NB4 (cell line): ENCODE measurements at regions not wholly inside any gene's neighbourhood (a gene's known extent, or its start where the extent isn't known, plus 50 kb on each side); places are given as distances from the start of the nearest gene placed in this dataset.

Experiments
- MYC ChIP-seq: IDR thresholded peaks from 2 replicates; pipeline ENCODE4 v1.6.1; 2011; ENCODE audit warnings: low read depth, low read length
- TF ChIP-seq, protein P1 (sequence below): IDR thresholded peaks from one replicate; pipeline ENCODE4 v1.5.1; 2012; ENCODE audit warnings: low read depth, low read length
- TF ChIP-seq, protein P2 (sequence below): IDR thresholded peaks from 2 replicates; pipeline ENCODE4 v1.6.1; 2011; ENCODE audit warnings: low read depth, low read length

DNA sequence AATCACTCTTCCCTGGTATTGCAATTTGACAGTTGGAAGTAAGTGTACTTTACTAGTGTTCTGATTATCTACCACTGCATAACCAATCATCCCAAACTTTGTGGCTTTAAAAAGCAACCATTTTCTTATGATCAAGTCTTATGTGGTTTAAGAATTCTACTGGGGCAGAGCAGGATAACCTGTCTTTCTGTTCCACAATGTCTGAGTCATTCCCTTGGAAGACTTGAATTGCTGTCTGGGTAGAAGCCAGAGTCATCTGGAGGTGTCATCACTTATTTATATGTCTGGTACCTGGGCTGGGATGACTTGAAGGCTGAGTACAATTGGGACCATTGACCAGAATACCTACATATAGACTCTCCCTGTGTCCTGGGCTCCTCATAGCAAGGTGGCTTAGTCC, 644.3 kb downstream of the HDGFL1 start:
- TF ChIP-seq, protein P1, sequence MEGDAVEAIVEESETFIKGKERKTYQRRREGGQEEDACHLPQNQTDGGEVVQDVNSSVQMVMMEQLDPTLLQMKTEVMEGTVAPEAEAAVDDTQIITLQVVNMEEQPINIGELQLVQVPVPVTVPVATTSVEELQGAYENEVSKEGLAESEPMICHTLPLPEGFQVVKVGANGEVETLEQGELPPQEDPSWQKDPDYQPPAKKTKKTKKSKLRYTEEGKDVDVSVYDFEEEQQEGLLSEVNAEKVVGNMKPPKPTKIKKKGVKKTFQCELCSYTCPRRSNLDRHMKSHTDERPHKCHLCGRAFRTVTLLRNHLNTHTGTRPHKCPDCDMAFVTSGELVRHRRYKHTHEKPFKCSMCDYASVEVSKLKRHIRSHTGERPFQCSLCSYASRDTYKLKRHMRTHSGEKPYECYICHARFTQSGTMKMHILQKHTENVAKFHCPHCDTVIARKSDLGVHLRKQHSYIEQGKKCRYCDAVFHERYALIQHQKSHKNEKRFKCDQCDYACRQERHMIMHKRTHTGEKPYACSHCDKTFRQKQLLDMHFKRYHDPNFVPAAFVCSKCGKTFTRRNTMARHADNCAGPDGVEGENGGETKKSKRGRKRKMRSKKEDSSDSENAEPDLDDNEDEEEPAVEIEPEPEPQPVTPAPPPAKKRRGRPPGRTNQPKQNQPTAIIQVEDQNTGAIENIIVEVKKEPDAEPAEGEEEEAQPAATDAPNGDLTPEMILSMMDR: no peak
- TF ChIP-seq, protein P2, sequence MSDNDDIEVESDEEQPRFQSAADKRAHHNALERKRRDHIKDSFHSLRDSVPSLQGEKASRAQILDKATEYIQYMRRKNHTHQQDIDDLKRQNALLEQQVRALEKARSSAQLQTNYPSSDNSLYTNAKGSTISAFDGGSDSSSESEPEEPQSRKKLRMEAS: no peak
- TF ChIP-seq MYC: no peak
